ENCODE measurements at regions not wholly inside any gene's neighbourhood (a gene's known extent, or its start where the extent isn't known, plus 50 kb on each side); places are given as distances from the start of the nearest gene placed in this dataset.

DNA sequence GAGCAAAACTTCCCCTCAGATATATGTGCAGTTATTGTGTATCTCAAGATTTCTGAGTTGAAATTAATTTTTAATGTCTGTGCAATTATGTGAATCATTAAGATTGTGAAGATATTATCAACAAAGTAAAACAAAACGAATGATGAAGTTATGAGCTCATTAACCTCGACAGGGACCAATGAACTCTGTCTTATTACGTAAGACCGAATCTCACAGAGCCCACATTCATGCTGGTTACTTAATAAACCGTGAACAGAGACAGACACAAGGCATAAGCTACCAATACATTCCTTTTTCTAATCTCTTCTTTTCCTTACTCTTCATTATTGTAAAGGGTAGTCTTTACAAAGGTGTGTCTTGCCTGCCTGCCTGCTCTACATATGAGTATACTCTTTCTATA lies 568.7 kb downstream of the RPS29 start:
- no peak for TF ChIP-seq MXI1 (IDR thresholded peaks at IDR 0.05; ENCODE audit: low read depth, low read length)
- TF ChIP-seq YY1 (IDR thresholded peaks at IDR 0.05; ENCODE audit: low read depth): no peak

Measured in SK-N-SH (cell line).